Type B pancreatic cell (in vitro differentiated cells): ENCODE measurements at regions not wholly inside any gene's neighbourhood (a gene's known extent, or its start where the extent isn't known, plus 50 kb on each side); places are given as distances from the start of the nearest gene placed in this dataset.
A peak's percentile ranks its signal among the peaks of the same experiment; 100 is the strongest.

Experiments
- DNase-seq: peaks from one replicate; pipeline ENCODE4 v3.0.0; 2021; ENCODE audit warnings: mixed read lengths; ENCODE audit not compliant: unreplicated experiment; ENCODE audit errors: extremely low spot score
- H3K27ac Mint-ChIP-seq: 2 replicates; pipeline ENCODE4 v1.8.0; 2021; ENCODE audit warnings: mild to moderate bottlenecking, mixed read lengths
- H3K27me3 Mint-ChIP-seq: 2 replicates; pipeline ENCODE4 v1.8.0; 2021; ENCODE audit warnings: mixed read lengths
- H3K36me3 Mint-ChIP-seq: 2 replicates; pipeline ENCODE4 v1.8.0; 2021; ENCODE audit warnings: mixed read lengths
- H3K4me1 Mint-ChIP-seq: one replicate; pipeline ENCODE4 v1.8.0; 2021; ENCODE audit warnings: mixed read lengths; ENCODE audit not compliant: unreplicated experiment
- H3K4me3 Mint-ChIP-seq: 2 replicates; pipeline ENCODE4 v1.8.0; 2021; ENCODE audit warnings: mild to moderate bottlenecking, mixed read lengths
- H3K9me3 Mint-ChIP-seq: 2 replicates; pipeline ENCODE4 v1.8.0; 2021; ENCODE audit warnings: mixed read lengths
- CTCF ChIP-seq: fragments of 200-600 bp; sonication (generic); conservative IDR thresholded peaks from 2 replicates; pipeline ENCODE4 v1.5.0; 2021; ENCODE audit warnings: antibody characterized with exemption, mild to moderate bottlenecking

GRCh38 chr2:5540856-5541255, 151.3 kb upstream of the SOX11 start:
- Mint-ChIP-seq H3K4me1 (peaks cover 43% of the 10 kb centered on the region), H3K27ac (no peak overlapping the region), H3K9me3 (peaks cover 17% of the 10 kb centered on the region), H3K36me3 (no peaks in the 10 kb centered on the region), H3K27me3 (no peaks in the 10 kb centered on the region), H3K4me3 (peak overlapping the region; percentile 22)
- no peak for TF ChIP-seq CTCF
- no peak for DNase-seq

- TF ChIP-seq CTCF, result no peak
- Mint-ChIP-seq H3K4me1 (peaks cover 34% of the 10 kb centered on the region), H3K4me3 (no peak overlapping the region), H3K36me3 (no peaks in the 10 kb centered on the region), H3K27me3 (no peaks in the 10 kb centered on the region), H3K27ac (no peak overlapping the region), H3K9me3 (peaks cover 11% of the 10 kb centered on the region)
- no peak for DNase-seq
These were observed 147.9 kb upstream of the SOX11 start for GRCh38 chr2:5544205-5544786.

- H3K4me1 Mint-ChIP-seq, result peaks cover 20% of the 10 kb centered on the region
- no peak overlapping the region for H3K4me3 Mint-ChIP-seq
- no peak for TF ChIP-seq CTCF
- no peak overlapping the region for H3K27ac Mint-ChIP-seq
- H3K36me3 Mint-ChIP-seq, result no peaks in the 10 kb centered on the region
- DNase-seq, result no peak
- H3K27me3 Mint-ChIP-seq, result no peaks in the 10 kb centered on the region
- peaks cover 11% of the 10 kb centered on the region for H3K9me3 Mint-ChIP-seq
These were observed 146.0 kb upstream of the SOX11 start for GRCh38 chr2:5546181-5546580.

- no peaks in the 10 kb centered on the region for H3K36me3 Mint-ChIP-seq
- DNase-seq, result no peak
- peak overlapping the region; percentile 2 for H3K27ac Mint-ChIP-seq
- no peak for TF ChIP-seq CTCF
- H3K4me3 Mint-ChIP-seq, result no peak overlapping the region
- H3K9me3 Mint-ChIP-seq, result no peaks in the 10 kb centered on the region
- no peaks in the 10 kb centered on the region for H3K27me3 Mint-ChIP-seq
- peaks cover 19% of the 10 kb centered on the region for H3K4me1 Mint-ChIP-seq
These were observed 143.0 kb upstream of the SOX11 start for GRCh38 chr2:5548991-5549715.

- no peak for TF ChIP-seq CTCF
- Mint-ChIP-seq H3K27me3 (no peaks in the 10 kb centered on the region), H3K9me3 (no peaks in the 10 kb centered on the region), H3K4me1 (peaks cover 19% of the 10 kb centered on the region), H3K27ac (no peak overlapping the region), H3K36me3 (no peaks in the 10 kb centered on the region), H3K4me3 (no peak overlapping the region)
- DNase-seq, result no peak
These were observed 142.4 kb upstream of the SOX11 start for GRCh38 chr2:5549771-5550170.
